Activated T-helper 1 cell treated with anti-CD3 and anti-CD28 coated beads, Interleukin-12 subunit alpha, Interleukin-12 subunit beta, Interleukin-2, Interleukin-4 antibody, amounts not matched to agents 30 ng/mL and 10 ng/mL and 1 ng/mL, durations not matched to agents 14 hours and 24 hours and 36 hours (primary cell): ENCODE measurements at regions not wholly inside any gene's neighbourhood (a gene's known extent, or its start where the extent isn't known, plus 50 kb on each side); places are given as distances from the start of the nearest gene placed in this dataset.
"Not testable (repeated sequence)": the region's sequence is repeated elsewhere in the genome, so short reads cannot be mapped to it uniquely, and the experiment has no call there.

Source experiments
- DNase-seq: peaks from one replicate; pipeline ENCODE4 v3.0.0; 2021; ENCODE audit warnings: low spot score
- H3K27ac Mint-ChIP-seq: one replicate; pipeline ENCODE4 v1.8.0; 2021; ENCODE audit warnings: mild to moderate bottlenecking, mixed read lengths
- H3K27me3 Mint-ChIP-seq: one replicate; pipeline ENCODE4 v1.8.0; 2022; ENCODE audit warnings: mild to moderate bottlenecking, moderate library complexity, mixed read lengths; ENCODE audit not compliant: insufficient read depth
- H3K36me3 Mint-ChIP-seq: one replicate; pipeline ENCODE4 v1.8.0; 2021; ENCODE audit warnings: low read depth, mixed read lengths
- H3K4me1 Mint-ChIP-seq: one replicate; pipeline ENCODE4 v1.8.0; 2021; ENCODE audit warnings: low read depth, mixed read lengths
- H3K4me3 Mint-ChIP-seq: one replicate; pipeline ENCODE4 v1.8.0; 2021; ENCODE audit warnings: mild to moderate bottlenecking, moderate library complexity, mixed read lengths
- H3K9me3 Mint-ChIP-seq: one replicate; pipeline ENCODE4 v1.8.0; 2021; ENCODE audit warnings: mixed read lengths
- intact Hi-C: fragments of 100-400 bp; cut with micrococcal nuclease; formaldehyde crosslinking; loops from one replicate; pipeline ENCODE4 v1.15.1; 2024

DNA sequence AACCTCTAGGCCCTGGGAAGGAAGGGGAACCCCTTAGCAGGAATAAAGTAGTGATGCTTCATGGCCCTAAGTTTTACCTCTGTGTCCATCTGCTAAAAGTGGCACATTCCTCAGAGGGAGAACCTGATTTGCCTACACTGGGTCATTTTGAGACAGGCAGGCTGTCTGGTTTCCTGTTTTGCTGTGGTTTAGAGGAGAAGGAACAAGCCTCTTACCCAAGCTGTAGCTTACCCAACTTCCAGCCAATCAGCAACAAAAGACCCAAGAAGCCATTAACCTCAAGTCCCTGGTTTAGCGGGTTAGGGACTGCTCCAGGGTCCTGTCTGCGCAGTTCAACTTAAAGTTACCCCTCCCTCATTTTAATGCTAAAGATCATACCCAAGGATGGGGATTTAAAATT is 411.0 kb downstream of the MAT2B start:
- H3K4me3 Mint-ChIP-seq, result no peak overlapping the region
- intact Hi-C loops, result no loop called here
- H3K27me3 Mint-ChIP-seq, result no peaks in the 10 kb centered on the region
- H3K9me3 Mint-ChIP-seq, result peaks cover 23% of the 10 kb centered on the region
- H3K36me3 Mint-ChIP-seq, result no peaks in the 10 kb centered on the region
- no peak for DNase-seq
- H3K27ac Mint-ChIP-seq, result no peak overlapping the region
- no peaks in the 10 kb centered on the region for H3K4me1 Mint-ChIP-seq

DNA sequence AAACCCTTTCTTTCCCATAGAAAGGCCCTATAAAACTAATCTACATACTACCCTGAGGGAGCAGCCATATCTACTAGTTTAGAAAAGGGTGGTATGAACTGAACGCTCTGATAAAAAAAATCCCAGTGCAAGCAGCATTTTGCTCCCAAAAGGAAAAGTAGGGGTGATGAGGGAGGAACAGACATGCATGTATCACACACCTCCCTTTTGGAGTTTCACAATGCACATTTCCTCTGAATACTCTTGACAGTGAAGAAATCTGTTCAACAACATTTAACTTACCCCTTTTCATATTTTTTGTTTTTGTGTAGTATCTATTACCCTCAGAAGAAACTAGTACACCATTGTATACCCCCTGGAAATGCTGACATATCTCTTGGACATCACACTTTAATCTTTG is 411.4 kb downstream of the MAT2B start:
- no peak overlapping the region for H3K4me3 Mint-ChIP-seq
- H3K27me3 Mint-ChIP-seq, result no peaks in the 10 kb centered on the region
- no peaks in the 10 kb centered on the region for H3K36me3 Mint-ChIP-seq
- DNase-seq, result no peak
- H3K27ac Mint-ChIP-seq, result no peak overlapping the region
- no peaks in the 10 kb centered on the region for H3K4me1 Mint-ChIP-seq
- intact Hi-C loops, result no loop called here
- peaks cover 23% of the 10 kb centered on the region for H3K9me3 Mint-ChIP-seq

- Mint-ChIP-seq H3K27me3 (no peaks in the 10 kb centered on the region), H3K27ac (no peak overlapping the region), H3K4me3 (no peak overlapping the region), H3K4me1 (no peaks in the 10 kb centered on the region), H3K9me3 (peaks cover 23% of the 10 kb centered on the region), H3K36me3 (no peaks in the 10 kb centered on the region)
- no peak for DNase-seq
- intact Hi-C loops, result no loop called here
Measured at GRCh38 chr5:163917747-163918146, 412.3 kb downstream of the MAT2B start.

DNA sequence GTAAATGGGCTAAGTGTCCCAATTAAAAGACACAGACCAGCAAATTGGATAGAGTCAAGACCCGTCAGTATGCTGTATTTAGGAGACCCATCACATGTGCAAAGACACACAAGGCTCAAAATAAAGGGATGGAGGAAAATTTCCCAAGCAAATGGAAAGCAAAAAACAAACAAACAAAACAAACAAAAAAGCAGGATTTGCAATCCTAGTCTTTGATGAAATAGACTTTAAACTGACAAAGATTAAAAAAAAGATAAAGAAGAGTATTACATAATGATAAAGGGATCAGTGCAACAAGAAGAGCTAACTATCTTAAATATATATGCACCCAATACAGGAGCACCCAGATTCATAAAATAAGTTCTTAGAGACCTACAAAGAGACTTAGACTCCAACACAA is 429.6 kb downstream of the MAT2B start:
- H3K27me3 Mint-ChIP-seq, H3K4me1 Mint-ChIP-seq, DNase-seq, H3K36me3 Mint-ChIP-seq, H3K4me3 Mint-ChIP-seq, H3K27ac Mint-ChIP-seq, intact Hi-C loops, H3K9me3 Mint-ChIP-seq: not testable (repeated sequence)

- peaks cover 5% of the 10 kb centered on the region for H3K9me3 Mint-ChIP-seq
- DNase-seq, result no peak
- no peak overlapping the region for H3K27ac Mint-ChIP-seq
- intact Hi-C loops, result no loop called here
- no peak overlapping the region for H3K4me3 Mint-ChIP-seq
- H3K36me3 Mint-ChIP-seq, result no peaks in the 10 kb centered on the region
- no peaks in the 10 kb centered on the region for H3K27me3 Mint-ChIP-seq
- no peaks in the 10 kb centered on the region for H3K4me1 Mint-ChIP-seq
Measured at GRCh38 chr5:163938595-163938994, 433.2 kb downstream of the MAT2B start.

- H3K36me3 Mint-ChIP-seq, result no peaks in the 10 kb centered on the region
Measured at GRCh38 chr5:163941079-163941478, 435.7 kb downstream of the MAT2B start.

DNA sequence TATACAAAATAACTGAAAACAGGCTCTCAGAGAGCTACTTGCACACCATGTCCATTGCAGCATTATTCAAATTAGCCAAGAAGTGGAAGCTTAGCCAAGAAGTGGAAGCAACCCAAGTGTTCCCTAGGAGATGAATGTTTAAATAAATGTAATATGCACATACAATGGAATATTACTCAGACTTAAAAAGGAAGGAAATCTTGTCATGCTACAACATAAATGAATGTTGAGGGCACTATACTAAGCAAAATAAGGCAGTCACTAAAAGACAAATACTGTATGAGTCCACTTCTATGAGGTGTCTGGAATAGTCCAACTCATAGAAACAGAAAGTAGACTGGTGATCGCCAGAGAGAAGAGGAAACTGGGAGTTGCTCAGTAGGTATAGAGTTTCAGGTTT is 438.1 kb downstream of the MAT2B start:
- no peak for DNase-seq
- no peaks in the 10 kb centered on the region for H3K36me3 Mint-ChIP-seq
- H3K4me3 Mint-ChIP-seq, result no peak overlapping the region
- no peaks in the 10 kb centered on the region for H3K9me3 Mint-ChIP-seq
- H3K27me3 Mint-ChIP-seq, result no peaks in the 10 kb centered on the region
- H3K27ac Mint-ChIP-seq, result no peak overlapping the region
- H3K4me1 Mint-ChIP-seq, result no peaks in the 10 kb centered on the region
- intact Hi-C loops, result no loop called here

More at GRCh38 chr5:163941079-163941478, 435.7 kb downstream of the MAT2B start:
- DNase-seq, result no peak
- Mint-ChIP-seq H3K9me3 (no peaks in the 10 kb centered on the region), H3K4me1 (no peaks in the 10 kb centered on the region), H3K27me3 (no peaks in the 10 kb centered on the region), H3K4me3 (no peak overlapping the region), H3K27ac (no peak overlapping the region)
- intact Hi-C loops, result no loop called here

- intact Hi-C loops, result no loop called here
- H3K27ac Mint-ChIP-seq, result no peak overlapping the region
- H3K4me1 Mint-ChIP-seq, result no peaks in the 10 kb centered on the region
- no peaks in the 10 kb centered on the region for H3K9me3 Mint-ChIP-seq
- no peak for DNase-seq
- H3K4me3 Mint-ChIP-seq, result no peak overlapping the region
- H3K27me3 Mint-ChIP-seq, result no peaks in the 10 kb centered on the region
- no peaks in the 10 kb centered on the region for H3K36me3 Mint-ChIP-seq
Measured at GRCh38 chr5:163944738-163945137, 439.3 kb downstream of the MAT2B start.

GRCh38 chr5:163947848-163948666 is 442.6 kb downstream of the MAT2B start:
- Mint-ChIP-seq H3K4me1 (no peaks in the 10 kb centered on the region), H3K9me3 (no peaks in the 10 kb centered on the region), H3K36me3 (no peaks in the 10 kb centered on the region), H3K27ac (no peak overlapping the region), H3K27me3 (no peaks in the 10 kb centered on the region), H3K4me3 (no peak overlapping the region)
- intact Hi-C loops, result no loop called here
- DNase-seq, result no peak

DNA sequence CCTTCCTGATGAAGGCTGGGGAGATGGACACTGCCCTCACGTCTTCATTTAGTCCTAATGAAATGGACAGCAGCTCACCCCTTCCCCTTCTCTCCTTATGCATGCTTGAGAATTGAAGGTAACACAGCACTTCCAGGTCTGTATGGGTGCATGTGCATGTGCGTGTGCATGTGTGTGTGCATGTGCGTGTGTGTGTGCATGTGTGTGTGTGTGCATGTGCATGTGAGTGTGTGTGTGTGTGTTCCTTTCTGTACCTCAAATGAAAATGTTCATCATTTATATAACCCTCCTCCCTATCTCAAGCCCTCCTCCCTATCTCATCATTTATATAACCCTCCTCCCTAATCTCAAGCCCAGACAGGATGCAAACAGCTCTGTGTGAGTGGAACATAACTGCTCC is 444.8 kb downstream of the MAT2B start:
- Mint-ChIP-seq H3K36me3 (no peaks in the 10 kb centered on the region), H3K9me3 (no peaks in the 10 kb centered on the region)
- intact Hi-C loops, result no loop called here

GRCh38 chr5:163951069-163951468 is 445.6 kb downstream of the MAT2B start:
- Mint-ChIP-seq H3K27me3 (no peaks in the 10 kb centered on the region), H3K36me3 (no peaks in the 10 kb centered on the region), H3K4me3 (no peak overlapping the region), H3K9me3 (no peaks in the 10 kb centered on the region), H3K4me1 (no peaks in the 10 kb centered on the region), H3K27ac (no peak overlapping the region)
- intact Hi-C loops, result no loop called here
- DNase-seq, result no peak

More for the DNA sequence above, 444.8 kb downstream of the MAT2B start:
- Mint-ChIP-seq H3K27ac (no peak overlapping the region), H3K4me3 (no peak overlapping the region), H3K4me1 (no peaks in the 10 kb centered on the region), H3K27me3 (no peaks in the 10 kb centered on the region)
- no peak for DNase-seq

- DNase-seq, result no peak
- H3K27ac Mint-ChIP-seq, result no peak overlapping the region
- no peaks in the 10 kb centered on the region for H3K27me3 Mint-ChIP-seq
- H3K9me3 Mint-ChIP-seq, result no peaks in the 10 kb centered on the region
- no peak overlapping the region for H3K4me3 Mint-ChIP-seq
- no peaks in the 10 kb centered on the region for H3K36me3 Mint-ChIP-seq
- intact Hi-C loops, result no loop called here
- H3K4me1 Mint-ChIP-seq, result no peaks in the 10 kb centered on the region
Measured at GRCh38 chr5:163953901-163954300, 448.5 kb downstream of the MAT2B start.

DNA sequence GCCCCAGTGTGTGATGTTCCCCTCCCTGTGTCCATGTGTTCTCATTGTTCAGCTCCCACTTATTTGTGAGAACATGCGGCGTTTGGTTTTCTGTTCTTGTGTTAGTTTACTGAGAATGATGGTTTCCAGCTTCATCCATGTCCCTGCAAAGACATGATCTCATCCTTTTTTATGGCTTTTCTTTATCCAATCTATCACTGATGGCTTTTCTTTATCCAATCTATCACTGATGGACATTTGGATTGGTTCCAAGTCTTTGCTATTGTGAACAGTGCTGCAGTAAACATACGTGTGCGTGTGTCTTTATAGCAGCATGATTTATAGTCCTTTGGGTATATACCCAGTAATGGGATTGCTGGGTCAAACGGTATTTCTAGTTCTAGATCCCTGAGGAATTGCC is 455.8 kb downstream of the MAT2B start:
- H3K4me1 Mint-ChIP-seq, H3K36me3 Mint-ChIP-seq, DNase-seq, H3K27ac Mint-ChIP-seq, H3K27me3 Mint-ChIP-seq, intact Hi-C loops, H3K9me3 Mint-ChIP-seq, H3K4me3 Mint-ChIP-seq: not testable (repeated sequence)

DNA sequence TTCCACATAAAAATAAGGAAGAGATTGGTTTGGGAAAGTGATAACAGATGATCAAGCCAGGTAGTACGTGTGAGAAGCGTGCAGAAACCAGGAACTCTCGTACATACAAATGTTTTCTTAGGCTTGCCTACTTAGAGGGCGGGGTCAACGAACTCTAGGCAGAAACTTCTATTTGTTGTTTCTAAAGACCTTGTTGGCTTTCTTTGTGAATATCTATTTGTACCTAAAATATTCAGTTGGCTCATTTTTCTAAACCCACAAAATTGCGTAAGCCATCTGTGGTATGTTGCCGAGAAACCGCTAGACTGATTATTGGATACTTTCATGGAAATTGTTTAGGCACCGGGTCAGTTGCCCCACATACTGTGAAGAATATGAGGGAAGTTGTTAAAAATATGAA is 458.5 kb downstream of the MAT2B start:
- Mint-ChIP-seq H3K27me3 (no peaks in the 10 kb centered on the region), H3K27ac (no peak overlapping the region), H3K36me3 (no peaks in the 10 kb centered on the region), H3K4me3 (no peak overlapping the region), H3K4me1 (no peaks in the 10 kb centered on the region), H3K9me3 (peaks cover 4% of the 10 kb centered on the region)
- intact Hi-C loops, result no loop called here
- DNase-seq, result no peak
